ENCODE measurements at regions not wholly inside any gene's neighbourhood (a gene's known extent, or its start where the extent isn't known, plus 50 kb on each side); places are given as distances from the start of the nearest gene placed in this dataset.

GRCh38 chr17:77493901-77494663, 353.3 kb downstream of the SEC14L1 start:
- no peak for DNase-seq

GRCh38 chr17:77494664-77495435, 354.1 kb downstream of the SEC14L1 start:
- peak in 1 of 2 experiments; percentile 70 for DNase-seq

GRCh38 chr17:77495575-77495974, 354.8 kb downstream of the SEC14L1 start:
- DNase-seq, result no peak

- DNase-seq, result no peak
Observed at GRCh38 chr17:77496401-77496801, 355.6 kb downstream of the SEC14L1 start.

GRCh38 chr17:77496831-77497577, 356.2 kb downstream of the SEC14L1 start:
- no peak for DNase-seq

- no peak for DNase-seq
Observed at GRCh38 chr17:77497578-77497934, 356.8 kb downstream of the SEC14L1 start.

GRCh38 chr17:77498091-77498741, 357.4 kb downstream of the SEC14L1 start:
- no peak for DNase-seq

GRCh38 chr17:77498791-77499698, 358.3 kb downstream of the SEC14L1 start:
- DNase-seq, result no peak

- DNase-seq, result no peak
Observed at GRCh38 chr17:77499699-77500435, 359.1 kb downstream of the SEC14L1 start.

GRCh38 chr17:77501101-77501566, 360.4 kb downstream of the SEC14L1 start:
- DNase-seq, result peak in 1 of 2 experiments; percentile 34

- no peak for DNase-seq
Observed at GRCh38 chr17:77501751-77502625, 361.2 kb downstream of the SEC14L1 start.

GRCh38 chr17:77502626-77503292, 362.0 kb downstream of the SEC14L1 start:
- no peak for DNase-seq

GRCh38 chr17:77503293-77503655, 362.5 kb downstream of the SEC14L1 start:
- no peak for DNase-seq

- DNase-seq, result no peak
Observed at GRCh38 chr17:77503916-77504651, 363.3 kb downstream of the SEC14L1 start.

- no peak for DNase-seq
Observed at GRCh38 chr17:77504652-77505155, 363.9 kb downstream of the SEC14L1 start.

- DNase-seq, result no peak
Observed at GRCh38 chr17:77505181-77505639, 364.4 kb downstream of the SEC14L1 start.

GRCh38 chr17:77506371-77506991, 365.7 kb downstream of the SEC14L1 start:
- no peak for DNase-seq
